Gastroesophageal sphincter (tissue), 3 donors: ENCODE measurements at regions not wholly inside any gene's neighbourhood (a gene's known extent, or its start where the extent isn't known, plus 50 kb on each side); places are given as distances from the start of the nearest gene placed in this dataset.

Experiments used
- POLR2A ChIP-seq, 2 donors: fragments of 450-650 bp; IDR thresholded peaks; one replicate each; pipeline ENCODE4 v1.6.1; 2017; ENCODE audit warnings: antibody characterized with exemption in 2 of 2, mild to moderate bottlenecking in 2 of 2, moderate library complexity in 1 of 2
- TF ChIP-seq, protein P1 (sequence below), 4 experiments: fragments of 200-600 bp in 2 of 4; fragments of 450-650 bp in 2 of 4; sonication (generic) in 1 of 4; IDR thresholded peaks; one replicate each; pipeline ENCODE4 v1.5.1; 2017 to 2019; ENCODE audit warnings: antibody characterized with exemption in 4 of 4, mild to moderate bottlenecking in 2 of 4, moderate library complexity in 2 of 4

DNA sequence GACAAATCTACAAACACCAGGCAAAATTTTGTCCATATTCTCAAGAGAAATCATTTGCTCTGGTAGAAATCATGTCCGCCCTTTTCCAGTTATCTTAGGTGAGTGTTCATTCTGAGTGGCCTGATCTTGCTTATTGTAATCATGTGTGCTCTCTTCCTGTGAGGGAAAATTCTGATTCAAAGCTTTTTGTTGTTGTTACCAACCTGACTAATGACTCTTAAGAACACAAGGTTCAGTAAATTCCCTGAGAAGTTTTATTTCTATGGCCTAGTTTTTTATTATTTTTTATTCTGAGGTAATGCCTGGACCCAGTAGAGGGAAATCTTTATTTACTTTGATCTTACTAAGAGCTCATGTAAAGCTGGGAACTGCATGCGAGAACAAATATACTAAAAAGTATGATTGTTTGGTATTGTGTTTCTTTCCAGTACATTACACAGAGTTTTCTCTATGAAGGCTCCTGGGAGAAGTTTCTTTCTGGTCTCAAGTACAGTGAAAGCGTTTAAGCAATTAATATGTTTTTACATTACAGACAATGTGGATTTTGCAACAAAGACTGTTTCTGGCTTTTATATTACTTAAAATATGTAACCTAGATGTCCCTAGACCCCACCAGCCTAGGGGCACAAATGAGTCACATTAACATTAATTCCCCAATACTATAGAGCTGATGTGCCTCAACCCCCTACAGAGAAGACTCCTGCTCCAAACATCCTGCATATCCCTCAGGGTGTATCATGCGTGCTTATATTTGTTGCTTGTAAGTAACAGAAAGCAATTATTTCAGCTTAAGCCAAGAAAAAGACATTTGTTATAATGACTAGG lies 138.1 kb downstream of the TMEM167A start:
- TF ChIP-seq, protein P1, sequence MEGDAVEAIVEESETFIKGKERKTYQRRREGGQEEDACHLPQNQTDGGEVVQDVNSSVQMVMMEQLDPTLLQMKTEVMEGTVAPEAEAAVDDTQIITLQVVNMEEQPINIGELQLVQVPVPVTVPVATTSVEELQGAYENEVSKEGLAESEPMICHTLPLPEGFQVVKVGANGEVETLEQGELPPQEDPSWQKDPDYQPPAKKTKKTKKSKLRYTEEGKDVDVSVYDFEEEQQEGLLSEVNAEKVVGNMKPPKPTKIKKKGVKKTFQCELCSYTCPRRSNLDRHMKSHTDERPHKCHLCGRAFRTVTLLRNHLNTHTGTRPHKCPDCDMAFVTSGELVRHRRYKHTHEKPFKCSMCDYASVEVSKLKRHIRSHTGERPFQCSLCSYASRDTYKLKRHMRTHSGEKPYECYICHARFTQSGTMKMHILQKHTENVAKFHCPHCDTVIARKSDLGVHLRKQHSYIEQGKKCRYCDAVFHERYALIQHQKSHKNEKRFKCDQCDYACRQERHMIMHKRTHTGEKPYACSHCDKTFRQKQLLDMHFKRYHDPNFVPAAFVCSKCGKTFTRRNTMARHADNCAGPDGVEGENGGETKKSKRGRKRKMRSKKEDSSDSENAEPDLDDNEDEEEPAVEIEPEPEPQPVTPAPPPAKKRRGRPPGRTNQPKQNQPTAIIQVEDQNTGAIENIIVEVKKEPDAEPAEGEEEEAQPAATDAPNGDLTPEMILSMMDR (IDR thresholded peaks at IDR 0.05): no peak
- no peak for TF ChIP-seq POLR2A (IDR thresholded peaks at IDR 0.05)
